HEK293 (cell line): ENCODE measurements at regions not wholly inside any gene's neighbourhood (a gene's known extent, or its start where the extent isn't known, plus 50 kb on each side); places are given as distances from the start of the nearest gene placed in this dataset.

Source experiments
- CTCF ChIA-PET: fragments of 350-600 bp; formaldehyde crosslinking; extraction: SDS; loops from one replicate; lab custom pipeline; 2021; ENCODE audit warnings: antibody characterized with exemption; lab: Yijun Ruan, JAX
- POLR2A ChIA-PET: fragments of 300-600 bp; formaldehyde crosslinking; extraction: SDS; loops from one replicate; lab custom pipeline; 2020; ENCODE audit warnings: antibody characterized with exemption, inconsistent platforms; lab: Yijun Ruan, JAX
- H3K27ac ChIP-seq: fragments of 200-500 bp; sonication (Bioruptor generic); 2 replicates; pipeline ENCODE4 v1.5.1; 2014; ENCODE audit warnings: low read depth, low read length, control low read depth, inconsistent platforms; ENCODE audit errors: extremely low read depth
- H3K36me3 ChIP-seq, 2 experiments: fragments of 200-500 bp in 1 of 2; sonication (Bioruptor generic) in 1 of 2; 1 replicate in 1 of 2; 2 replicates in 1 of 2; pipeline ENCODE4 v1.5.1; 2014 to 2017; ENCODE audit warnings: inconsistent platforms in 2 of 2, low read length in 2 of 2; ENCODE audit not compliant: control insufficient read depth in 2 of 2, insufficient read depth in 1 of 2
- H3K4me1 ChIP-seq: fragments of 200-500 bp; sonication (Bioruptor generic); 2 replicates; pipeline ENCODE4 v1.5.1; 2014; ENCODE audit warnings: mild to moderate bottlenecking, low read length, inconsistent platforms; ENCODE audit not compliant: control insufficient read depth, insufficient read depth
- H3K4me3 ChIP-seq: 2 replicates; pipeline ENCODE4 v1.5.1; 2011; ENCODE audit warnings: low read depth, mild to moderate bottlenecking, control low read depth, low read length, moderate library complexity
- H3K9me3 ChIP-seq: fragments of 200-500 bp; sonication (Bioruptor generic); 2 replicates; pipeline ENCODE4 v1.5.1; 2014; ENCODE audit warnings: low read depth, low read length, inconsistent platforms; ENCODE audit not compliant: control insufficient read depth, insufficient read depth
- KLF7 ChIP-seq: fragments of 450-650 bp; formaldehyde crosslinking; IDR thresholded peaks from 2 replicates; pipeline ENCODE4 v1.5.1; 2016; ENCODE audit warnings: missing biosample characterization, missing genetic modification characterization, borderline replicate concordance
- MZF1 ChIP-seq: fragments of 450-650 bp; formaldehyde crosslinking; IDR thresholded peaks from 2 replicates; pipeline ENCODE4 v1.5.1; 2017; ENCODE audit warnings: missing biosample characterization, missing genetic modification characterization, borderline replicate concordance
- SALL2 ChIP-seq: fragments of 450-650 bp; formaldehyde crosslinking; IDR thresholded peaks from 2 replicates; pipeline ENCODE4 v1.5.0; 2017; ENCODE audit warnings: missing biosample characterization, mild to moderate bottlenecking, missing genetic modification characterization, borderline replicate concordance
- TCF7L2 ChIP-seq: IDR thresholded peaks from 2 replicates; pipeline ENCODE4 v1.6.1; 2011; ENCODE audit warnings: low read depth, mild to moderate bottlenecking, inconsistent platforms, low read length, moderate library complexity, borderline replicate concordance
- ZBTB20 ChIP-seq: fragments of 450-650 bp; formaldehyde crosslinking; IDR thresholded peaks from 2 replicates; pipeline ENCODE4 v1.5.1; 2016; ENCODE audit warnings: missing biosample characterization, missing genetic modification characterization
- ZFP3 ChIP-seq: fragments of 450-650 bp; formaldehyde crosslinking; IDR thresholded peaks from 2 replicates; pipeline ENCODE4 v1.5.1; 2016; ENCODE audit warnings: low read depth, missing biosample characterization, missing genetic modification characterization
- ZNF175 ChIP-seq: fragments of 450-650 bp; formaldehyde crosslinking; IDR thresholded peaks from 2 replicates; pipeline ENCODE4 v1.5.1; 2016; ENCODE audit warnings: missing biosample characterization, missing genetic modification characterization
- ZNF37A ChIP-seq: fragments of 450-650 bp; IDR thresholded peaks from 2 replicates; pipeline ENCODE4 v1.5.1; 2018; ENCODE audit warnings: missing biosample characterization, missing genetic modification characterization
- ZNF433 ChIP-seq: fragments of 450-650 bp; formaldehyde crosslinking; IDR thresholded peaks from 2 replicates; pipeline ENCODE4 v1.5.1; 2016; ENCODE audit warnings: missing biosample characterization, missing genetic modification characterization, low read depth
- ZNF571 ChIP-seq: fragments of 450-650 bp; formaldehyde crosslinking; IDR thresholded peaks from 2 replicates; pipeline ENCODE4 v1.5.0; 2017; ENCODE audit warnings: missing biosample characterization, missing genetic modification characterization
- ZNF585B ChIP-seq: fragments of 450-650 bp; formaldehyde crosslinking; IDR thresholded peaks from 2 replicates; pipeline ENCODE4 v1.5.1; 2016; ENCODE audit warnings: missing biosample characterization, missing genetic modification characterization
- ZNF670 ChIP-seq: fragments of 450-650 bp; formaldehyde crosslinking; IDR thresholded peaks from 2 replicates; pipeline ENCODE4 v1.5.1; 2016; ENCODE audit warnings: missing biosample characterization, missing genetic modification characterization, low read depth
- ZNF777 ChIP-seq: fragments of 450-650 bp; formaldehyde crosslinking; IDR thresholded peaks from 2 replicates; pipeline ENCODE4 v1.5.1; 2017; ENCODE audit warnings: missing biosample characterization, missing genetic modification characterization, borderline replicate concordance
- ZNF791 ChIP-seq: fragments of 450-650 bp; formaldehyde crosslinking; IDR thresholded peaks from 2 replicates; pipeline ENCODE4 v1.5.1; 2016; ENCODE audit warnings: missing biosample characterization, missing genetic modification characterization
- ZSCAN30 ChIP-seq: fragments of 450-650 bp; IDR thresholded peaks from 2 replicates; pipeline ENCODE4 v1.5.1; 2018; ENCODE audit warnings: missing biosample characterization, mild to moderate bottlenecking, missing genetic modification characterization, moderate library complexity
- TF ChIP-seq, protein P1 (sequence below): fragments of 450-650 bp; formaldehyde crosslinking; IDR thresholded peaks from 2 replicates; pipeline ENCODE4 v1.5.1; 2016; ENCODE audit warnings: missing biosample characterization, missing genetic modification characterization
- TF ChIP-seq, protein P2 (sequence below): IDR thresholded peaks from 2 replicates; pipeline ENCODE4 v1.6.1; 2011; ENCODE audit warnings: mild to moderate bottlenecking, low read depth, low read length, borderline replicate concordance
- TF ChIP-seq, protein P3 (sequence below): fragments of 450-650 bp; formaldehyde crosslinking; IDR thresholded peaks from 2 replicates; pipeline ENCODE4 v1.5.1; 2017; ENCODE audit warnings: missing biosample characterization, missing genetic modification characterization
- TF ChIP-seq, protein P4 (sequence below): fragments of 450-650 bp; formaldehyde crosslinking; IDR thresholded peaks from 2 replicates; pipeline ENCODE4 v1.5.1; 2016; ENCODE audit warnings: missing biosample characterization, missing genetic modification characterization, low read depth

DNA sequence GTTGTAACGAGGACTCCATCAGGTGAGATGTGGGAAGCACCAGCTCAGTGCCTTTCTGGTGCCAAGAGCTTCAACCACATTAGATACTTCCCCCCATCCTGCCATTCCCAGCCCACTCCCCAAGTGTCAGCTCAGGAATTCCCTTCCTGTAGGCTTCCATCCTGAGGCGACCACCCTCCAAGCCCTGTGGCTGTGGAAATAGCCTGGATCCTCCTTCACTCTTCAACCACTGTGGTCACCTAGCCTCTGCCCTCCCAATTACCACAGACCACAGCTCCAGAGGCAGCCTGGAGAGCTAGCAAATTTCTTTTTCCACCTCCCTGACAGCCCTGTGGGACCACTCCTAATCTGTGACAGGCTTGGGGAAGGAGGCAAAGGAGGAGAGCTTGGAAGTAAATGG, 219.8 kb upstream of the MAP3K1 start:
- H3K27ac ChIP-seq: no peak overlapping the region
- H3K36me3 ChIP-seq: no peaks in the 10 kb centered on the region
- H3K4me3 ChIP-seq: no peak overlapping the region
- ChIA-PET CTCF (no interaction called here), POLR2A (interaction anchor here (1.2 kb wide), 1 partner anchor 9 kb away, joined by 3 read pairs; no protein-coding TSS in a partner anchor)
- TF ChIP-seq ZNF37A (tag by site-specific recombination) (no peak), ZNF433 (no peak), MZF1 (no peak), ZNF791 (tag by site-specific recombination) (no peak), KLF7 (tag by site-specific recombination) (no peak), TCF7L2 (no peak), ZNF571 (tag by site-specific recombination) (no peak), ZNF777 (tag by site-specific recombination) (no peak), ZSCAN30 (tag by site-specific recombination) (no peak), ZNF175 (tag by site-specific recombination) (no peak), ZNF670 (no peak), ZBTB20 (tag by site-specific recombination) (no peak), ZFP3 (no peak), ZNF585B (no peak), SALL2 (no peak)
- TF ChIP-seq, protein P1, sequence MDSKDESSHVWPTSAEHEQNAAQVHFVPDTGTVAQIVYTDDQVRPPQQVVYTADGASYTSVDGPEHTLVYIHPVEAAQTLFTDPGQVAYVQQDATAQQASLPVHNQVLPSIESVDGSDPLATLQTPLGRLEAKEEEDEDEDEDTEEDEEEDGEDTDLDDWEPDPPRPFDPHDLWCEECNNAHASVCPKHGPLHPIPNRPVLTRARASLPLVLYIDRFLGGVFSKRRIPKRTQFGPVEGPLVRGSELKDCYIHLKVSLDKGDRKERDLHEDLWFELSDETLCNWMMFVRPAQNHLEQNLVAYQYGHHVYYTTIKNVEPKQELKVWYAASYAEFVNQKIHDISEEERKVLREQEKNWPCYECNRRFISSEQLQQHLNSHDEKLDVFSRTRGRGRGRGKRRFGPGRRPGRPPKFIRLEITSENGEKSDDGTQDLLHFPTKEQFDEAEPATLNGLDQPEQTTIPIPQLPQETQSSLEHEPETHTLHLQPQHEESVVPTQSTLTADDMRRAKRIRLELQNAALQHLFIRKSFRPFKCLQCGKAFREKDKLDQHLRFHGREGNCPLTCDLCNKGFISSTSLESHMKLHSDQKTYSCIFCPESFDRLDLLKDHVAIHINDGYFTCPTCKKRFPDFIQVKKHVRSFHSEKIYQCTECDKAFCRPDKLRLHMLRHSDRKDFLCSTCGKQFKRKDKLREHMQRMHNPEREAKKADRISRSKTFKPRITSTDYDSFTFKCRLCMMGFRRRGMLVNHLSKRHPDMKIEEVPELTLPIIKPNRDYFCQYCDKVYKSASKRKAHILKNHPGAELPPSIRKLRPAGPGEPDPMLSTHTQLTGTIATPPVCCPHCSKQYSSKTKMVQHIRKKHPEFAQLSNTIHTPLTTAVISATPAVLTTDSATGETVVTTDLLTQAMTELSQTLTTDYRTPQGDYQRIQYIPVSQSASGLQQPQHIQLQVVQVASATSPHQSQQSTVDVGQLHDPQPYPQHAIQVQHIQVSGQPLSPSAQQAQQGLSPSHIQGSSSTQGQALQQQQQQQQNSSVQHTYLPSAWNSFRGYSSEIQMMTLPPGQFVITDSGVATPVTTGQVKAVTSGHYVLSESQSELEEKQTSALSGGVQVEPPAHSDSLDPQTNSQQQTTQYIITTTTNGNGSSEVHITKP (tag by site-specific recombination): no peak
- TF ChIP-seq, protein P2, sequence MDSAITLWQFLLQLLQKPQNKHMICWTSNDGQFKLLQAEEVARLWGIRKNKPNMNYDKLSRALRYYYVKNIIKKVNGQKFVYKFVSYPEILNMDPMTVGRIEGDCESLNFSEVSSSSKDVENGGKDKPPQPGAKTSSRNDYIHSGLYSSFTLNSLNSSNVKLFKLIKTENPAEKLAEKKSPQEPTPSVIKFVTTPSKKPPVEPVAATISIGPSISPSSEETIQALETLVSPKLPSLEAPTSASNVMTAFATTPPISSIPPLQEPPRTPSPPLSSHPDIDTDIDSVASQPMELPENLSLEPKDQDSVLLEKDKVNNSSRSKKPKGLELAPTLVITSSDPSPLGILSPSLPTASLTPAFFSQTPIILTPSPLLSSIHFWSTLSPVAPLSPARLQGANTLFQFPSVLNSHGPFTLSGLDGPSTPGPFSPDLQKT: no peak
- TF ChIP-seq, protein P3, sequence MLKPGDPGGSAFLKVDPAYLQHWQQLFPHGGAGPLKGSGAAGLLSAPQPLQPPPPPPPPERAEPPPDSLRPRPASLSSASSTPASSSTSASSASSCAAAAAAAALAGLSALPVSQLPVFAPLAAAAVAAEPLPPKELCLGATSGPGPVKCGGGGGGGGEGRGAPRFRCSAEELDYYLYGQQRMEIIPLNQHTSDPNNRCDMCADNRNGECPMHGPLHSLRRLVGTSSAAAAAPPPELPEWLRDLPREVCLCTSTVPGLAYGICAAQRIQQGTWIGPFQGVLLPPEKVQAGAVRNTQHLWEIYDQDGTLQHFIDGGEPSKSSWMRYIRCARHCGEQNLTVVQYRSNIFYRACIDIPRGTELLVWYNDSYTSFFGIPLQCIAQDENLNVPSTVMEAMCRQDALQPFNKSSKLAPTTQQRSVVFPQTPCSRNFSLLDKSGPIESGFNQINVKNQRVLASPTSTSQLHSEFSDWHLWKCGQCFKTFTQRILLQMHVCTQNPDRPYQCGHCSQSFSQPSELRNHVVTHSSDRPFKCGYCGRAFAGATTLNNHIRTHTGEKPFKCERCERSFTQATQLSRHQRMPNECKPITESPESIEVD (tag by site-specific recombination): no peak
- TF ChIP-seq, protein P4, sequence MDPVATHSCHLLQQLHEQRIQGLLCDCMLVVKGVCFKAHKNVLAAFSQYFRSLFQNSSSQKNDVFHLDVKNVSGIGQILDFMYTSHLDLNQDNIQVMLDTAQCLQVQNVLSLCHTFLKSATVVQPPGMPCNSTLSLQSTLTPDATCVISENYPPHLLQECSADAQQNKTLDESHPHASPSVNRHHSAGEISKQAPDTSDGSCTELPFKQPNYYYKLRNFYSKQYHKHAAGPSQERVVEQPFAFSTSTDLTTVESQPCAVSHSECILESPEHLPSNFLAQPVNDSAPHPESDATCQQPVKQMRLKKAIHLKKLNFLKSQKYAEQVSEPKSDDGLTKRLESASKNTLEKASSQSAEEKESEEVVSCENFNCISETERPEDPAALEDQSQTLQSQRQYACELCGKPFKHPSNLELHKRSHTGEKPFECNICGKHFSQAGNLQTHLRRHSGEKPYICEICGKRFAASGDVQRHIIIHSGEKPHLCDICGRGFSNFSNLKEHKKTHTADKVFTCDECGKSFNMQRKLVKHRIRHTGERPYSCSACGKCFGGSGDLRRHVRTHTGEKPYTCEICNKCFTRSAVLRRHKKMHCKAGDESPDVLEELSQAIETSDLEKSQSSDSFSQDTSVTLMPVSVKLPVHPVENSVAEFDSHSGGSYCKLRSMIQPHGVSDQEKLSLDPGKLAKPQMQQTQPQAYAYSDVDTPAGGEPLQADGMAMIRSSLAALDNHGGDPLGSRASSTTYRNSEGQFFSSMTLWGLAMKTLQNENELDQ: no peak
- no peaks in the 10 kb centered on the region for H3K4me1 ChIP-seq
- no peaks in the 10 kb centered on the region for H3K9me3 ChIP-seq
